ENCODE measurements at regions not wholly inside any gene's neighbourhood (a gene's known extent, or its start where the extent isn't known, plus 50 kb on each side); places are given as distances from the start of the nearest gene placed in this dataset.

GRCh38 chr1:78408192-78408591, 82.6 kb upstream of the PTGFR start:
- Histone ChIP-seq H3K4me1 (ENCODE audit: control insufficient read depth, insufficient read depth, low read length) (no peaks in the 10 kb centered on the region), H3K4me3 (ENCODE audit: low read depth, low read length) (no peak overlapping the region), H3K27ac (ENCODE audit: extremely low read depth, low read depth, low read length) (no peak overlapping the region), H3K36me3 (ENCODE audit: control insufficient read depth in 2 of 2, insufficient read depth in 1 of 2, low read length in 2 of 2) (no peaks in the 10 kb centered on the region), H3K9me3 (ENCODE audit: control insufficient read depth, insufficient read depth, low read depth, low read length) (no peaks in the 10 kb centered on the region)
- CTCF ChIA-PET, result no interaction called here
- POLR2A ChIA-PET, result no interaction called here
- TF ChIP-seq ZNF600 (tag by site-specific recombination; IDR thresholded peaks at IDR 0.05), result no peak
- no peak for TF ChIP-seq ZSCAN16 (tag by site-specific recombination; IDR thresholded peaks at IDR 0.05)
- no peak for TF ChIP-seq ZNF114 (tag by site-specific recombination; IDR thresholded peaks at IDR 0.05)
- TF ChIP-seq PRDM6 (tag by site-specific recombination; IDR thresholded peaks at IDR 0.05), result no peak
- TF ChIP-seq SALL2 (tag by site-specific recombination; IDR thresholded peaks at IDR 0.05; ENCODE audit: borderline replicate concordance), result no peak
- TF ChIP-seq ZEB2 (tag by site-specific recombination; IDR thresholded peaks at IDR 0.05), result no peak
- TF ChIP-seq, protein P1, sequence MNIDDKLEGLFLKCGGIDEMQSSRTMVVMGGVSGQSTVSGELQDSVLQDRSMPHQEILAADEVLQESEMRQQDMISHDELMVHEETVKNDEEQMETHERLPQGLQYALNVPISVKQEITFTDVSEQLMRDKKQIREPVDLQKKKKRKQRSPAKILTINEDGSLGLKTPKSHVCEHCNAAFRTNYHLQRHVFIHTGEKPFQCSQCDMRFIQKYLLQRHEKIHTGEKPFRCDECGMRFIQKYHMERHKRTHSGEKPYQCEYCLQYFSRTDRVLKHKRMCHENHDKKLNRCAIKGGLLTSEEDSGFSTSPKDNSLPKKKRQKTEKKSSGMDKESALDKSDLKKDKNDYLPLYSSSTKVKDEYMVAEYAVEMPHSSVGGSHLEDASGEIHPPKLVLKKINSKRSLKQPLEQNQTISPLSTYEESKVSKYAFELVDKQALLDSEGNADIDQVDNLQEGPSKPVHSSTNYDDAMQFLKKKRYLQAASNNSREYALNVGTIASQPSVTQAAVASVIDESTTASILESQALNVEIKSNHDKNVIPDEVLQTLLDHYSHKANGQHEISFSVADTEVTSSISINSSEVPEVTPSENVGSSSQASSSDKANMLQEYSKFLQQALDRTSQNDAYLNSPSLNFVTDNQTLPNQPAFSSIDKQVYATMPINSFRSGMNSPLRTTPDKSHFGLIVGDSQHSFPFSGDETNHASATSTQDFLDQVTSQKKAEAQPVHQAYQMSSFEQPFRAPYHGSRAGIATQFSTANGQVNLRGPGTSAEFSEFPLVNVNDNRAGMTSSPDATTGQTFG (tag by site-specific recombination; IDR thresholded peaks at IDR 0.05; ENCODE audit: borderline replicate concordance), result no peak
- TF ChIP-seq OSR2 (tag by site-specific recombination; IDR thresholded peaks at IDR 0.05), result no peak
- no peak for TF ChIP-seq ZNF169 (tag by site-specific recombination; IDR thresholded peaks at IDR 0.05)

DNA sequence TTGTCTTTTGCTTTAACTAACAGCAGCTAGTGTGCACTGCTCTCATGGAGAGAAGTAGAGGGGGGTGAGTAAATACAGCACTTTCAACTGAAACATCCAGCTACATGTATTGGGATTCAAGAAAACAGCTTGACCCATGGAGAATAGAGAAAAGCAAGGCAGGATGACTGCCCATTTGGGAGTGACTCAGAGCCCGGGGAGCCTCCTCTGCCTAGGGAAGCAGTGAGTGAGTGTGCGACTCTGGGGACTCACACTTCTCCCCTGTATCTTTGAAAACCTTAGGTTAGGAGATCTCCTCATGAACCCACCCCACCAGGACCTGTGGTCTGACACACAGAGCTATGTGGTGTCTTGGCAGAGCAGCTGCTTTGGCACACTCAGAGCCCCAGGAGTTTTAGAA, 82.0 kb upstream of the PTGFR start:
- POLR2A ChIA-PET, result no interaction called here
- no peak overlapping the region for H3K27ac ChIP-seq (ENCODE audit: extremely low read depth, low read depth, low read length)
- no peak overlapping the region for H3K4me3 ChIP-seq (ENCODE audit: low read depth, low read length)
- no peaks in the 10 kb centered on the region for H3K36me3 ChIP-seq (ENCODE audit: control insufficient read depth in 2 of 2, insufficient read depth in 1 of 2, low read length in 2 of 2)
- no peaks in the 10 kb centered on the region for H3K9me3 ChIP-seq (ENCODE audit: control insufficient read depth, insufficient read depth, low read depth, low read length)
- CTCF ChIA-PET, result no interaction called here
- H3K4me1 ChIP-seq (ENCODE audit: control insufficient read depth, insufficient read depth, low read length), result no peaks in the 10 kb centered on the region
- no peak for TF ChIP-seq OSR2 (tag by site-specific recombination; IDR thresholded peaks at IDR 0.05)

GRCh38 chr1:78410643-78411042, 80.1 kb upstream of the PTGFR start:
- ChIA-PET POLR2A (no interaction called here), CTCF (no interaction called here)
- H3K9me3 ChIP-seq (ENCODE audit: control insufficient read depth, insufficient read depth, low read depth, low read length), result no peaks in the 10 kb centered on the region
- no peak overlapping the region for H3K27ac ChIP-seq (ENCODE audit: extremely low read depth, low read depth, low read length)
- no peak overlapping the region for H3K4me3 ChIP-seq (ENCODE audit: low read depth, low read length)
- H3K36me3 ChIP-seq (ENCODE audit: control insufficient read depth in 2 of 2, insufficient read depth in 1 of 2, low read length in 2 of 2), result no peaks in the 10 kb centered on the region
- peak; percentile 55; the same call in 1 of the 2 replicates for TF ChIP-seq TRIM28 (IDR thresholded peaks at IDR 0.05; ENCODE audit: borderline replicate concordance, low read length)
- peak; percentile 99 for TF ChIP-seq ZNF433 (tag by site-specific recombination; IDR thresholded peaks at IDR 0.05; ENCODE audit: low read depth)
- TF ChIP-seq ZNF623 (tag by site-specific recombination; IDR thresholded peaks at IDR 0.05), result no peak
- TF ChIP-seq ZFHX2 (tag by site-specific recombination; conservative IDR thresholded peaks at IDR 0.05), result no peak
- TF ChIP-seq ZNF76 (tag by site-specific recombination; IDR thresholded peaks at IDR 0.05; ENCODE audit: borderline replicate concordance, low read depth), result no peak
- no peak for TF ChIP-seq ZNF518A (tag by site-specific recombination; conservative IDR thresholded peaks at IDR 0.05; ENCODE audit: low read depth)
- no peak for TF ChIP-seq MZF1 (tag by site-specific recombination; IDR thresholded peaks at IDR 0.05; ENCODE audit: borderline replicate concordance)
- TF ChIP-seq EGR2 (tag by site-specific recombination; IDR thresholded peaks at IDR 0.05; ENCODE audit: low read depth), result no peak
- no peak for TF ChIP-seq SP7 (tag by site-specific recombination; IDR thresholded peaks at IDR 0.05)
- no peaks in the 10 kb centered on the region for H3K4me1 ChIP-seq (ENCODE audit: control insufficient read depth, insufficient read depth, low read length)

Measured in HEK293 (cell line).